ENCODE measurements at regions not wholly inside any gene's neighbourhood (a gene's known extent, or its start where the extent isn't known, plus 50 kb on each side); places are given as distances from the start of the nearest gene placed in this dataset.

GRCh38 chr5:147055850-147056566 lies 177.5 kb upstream of the PPP2R2B start:
- H3K4me3 ChIP-seq (ENCODE audit: low read depth, low read length): no peak overlapping the region
- no peak for TF ChIP-seq CTCF (conservative IDR thresholded peaks at IDR 0.05; ENCODE audit: low read depth, low read length)
- DNase-seq (ENCODE audit: low read depth): no peak

GRCh38 chr5:147057051-147057450 lies 177.8 kb upstream of the STK32A start:
- no peak for TF ChIP-seq CTCF (conservative IDR thresholded peaks at IDR 0.05; ENCODE audit: low read depth, low read length)
- H3K4me3 ChIP-seq (ENCODE audit: low read depth, low read length): no peak overlapping the region
- no peak for DNase-seq (ENCODE audit: low read depth)

- DNase-seq (ENCODE audit: low read depth): no peak
- no peak overlapping the region for H3K4me3 ChIP-seq (ENCODE audit: low read depth, low read length)
- no peak for TF ChIP-seq CTCF (conservative IDR thresholded peaks at IDR 0.05; ENCODE audit: low read depth, low read length)
Measured at GRCh38 chr5:147061431-147061830, 173.4 kb upstream of the STK32A start.

- no peak for DNase-seq (ENCODE audit: low read depth)
- no peak for TF ChIP-seq CTCF (conservative IDR thresholded peaks at IDR 0.05; ENCODE audit: low read depth, low read length)
Measured at GRCh38 chr5:147062427-147062826, 172.4 kb upstream of the STK32A start.

GRCh38 chr5:147063943-147064342 lies 170.9 kb upstream of the STK32A start:
- no peak for DNase-seq (ENCODE audit: low read depth)
- H3K4me3 ChIP-seq (ENCODE audit: low read depth, low read length): no peak overlapping the region
- TF ChIP-seq CTCF (conservative IDR thresholded peaks at IDR 0.05; ENCODE audit: low read depth, low read length): no peak

More at GRCh38 chr5:147062427-147062826, 172.4 kb upstream of the STK32A start:
- no peak overlapping the region for H3K4me3 ChIP-seq (ENCODE audit: low read depth, low read length)

- TF ChIP-seq CTCF (conservative IDR thresholded peaks at IDR 0.05; ENCODE audit: low read depth, low read length): no peak
- no peak overlapping the region for H3K4me3 ChIP-seq (ENCODE audit: low read depth, low read length)
Measured at GRCh38 chr5:147065071-147065470, 169.8 kb upstream of the STK32A start.

GRCh38 chr5:147068998-147069397 lies 165.8 kb upstream of the STK32A start:
- H3K4me3 ChIP-seq (ENCODE audit: low read depth, low read length): no peak overlapping the region
- no peak for DNase-seq (ENCODE audit: low read depth)
- TF ChIP-seq CTCF (conservative IDR thresholded peaks at IDR 0.05; ENCODE audit: low read depth, low read length): no peak

More at GRCh38 chr5:147065071-147065470, 169.8 kb upstream of the STK32A start:
- DNase-seq (ENCODE audit: low read depth): no peak

All from choroid plexus epithelial cell (primary cell).